HCT116 (cell line): ENCODE measurements at regions not wholly inside any gene's neighbourhood (a gene's known extent, or its start where the extent isn't known, plus 50 kb on each side); places are given as distances from the start of the nearest gene placed in this dataset.
A peak's percentile ranks its signal among the peaks of the same experiment; 100 is the strongest.

ENCODE experiments used
- ATAC-seq: fragments of 200-7000 bp; cut with Tn5 transposase; 2 replicates; pipeline ENCODE4 v1.9.1; 2020; ENCODE audit warnings: mild to moderate bottlenecking, moderate library complexity
- BruUV-seq: library from RNA; stranded (reverse); fragments of 400-500 nt; replicated peaks from 2 replicates; lab custom pipeline; 2021; lab: Mats Ljungman, UMichigan
- CTCF ChIA-PET: fragments of 300-600 bp; sonication (Branson Sonifier 250); formaldehyde crosslinking; loops from one replicate; lab custom pipeline; 2021; ENCODE audit warnings: antibody characterized with exemption; lab: Charles Lee
- POLR2A ChIA-PET: fragments of 300-600, 350-600 bp; sonication (Branson Sonifier 250); formaldehyde crosslinking; loops from one replicate; lab custom pipeline; 2021; ENCODE audit warnings: antibody characterized with exemption; lab: Charles Lee
- RAD21 ChIA-PET, 2 experiments: fragments of 300-600 bp; sonication (Branson Sonifier 250); formaldehyde crosslinking; loops; one replicate each; lab custom pipeline; 2023; ENCODE audit warnings: low total read pairs in 2 of 2; ENCODE audit not compliant: uncharacterized antibody in 2 of 2, unreplicated experiment in 2 of 2, low non-redundant PET in 1 of 2; lab: Charles Lee
- DNase-seq: peaks from one replicate; pipeline ENCODE4 v3.0.0-alpha.2; 2010; ENCODE audit warnings: low read depth, low spot score
- H2AFZ ChIP-seq: fragments of 200-600 bp; shearing (Covaris generic), sonication (generic); 2 replicates; pipeline ENCODE4 v1.6.1; 2017; ENCODE audit warnings: low read depth, mixed run types, mixed read lengths, antibody characterized with exemption, low read length; ENCODE audit not compliant: poor library complexity, severe bottlenecking
- H3K27ac ChIP-seq: 2 replicates; pipeline ENCODE4 v1.5.1; 2012; ENCODE audit warnings: low read depth, low read length
- H3K27me3 ChIP-seq: fragments of 200-600 bp; sonication (generic); 2 replicates; pipeline ENCODE4 v1.6.1; 2016; ENCODE audit warnings: mixed run types, low read length, mixed read lengths; ENCODE audit not compliant: insufficient read depth
- H3K36me3 ChIP-seq, 2 experiments: fragments of 200-500 bp in 1 of 2; fragments of 200-600 bp in 1 of 2; sonication (Bioruptor generic) in 1 of 2; sonication (generic) in 1 of 2; 2 replicates each; pipeline versions ENCODE4 v1.5.1 to v1.6.1; 2014 to 2016; ENCODE audit warnings: low read length in 2 of 2, inconsistent platforms in 1 of 2, mixed read lengths in 1 of 2, mixed run types in 1 of 2; ENCODE audit not compliant: insufficient read depth in 2 of 2, control insufficient read depth in 1 of 2
- H3K4me1 ChIP-seq, 2 experiments: fragments of 200-600 bp in 1 of 2; sonication (generic) in 1 of 2; 2 replicates each; pipeline versions ENCODE4 v1.5.1 to v1.6.1; 2012 to 2017; ENCODE audit warnings: low read length in 2 of 2, inconsistent platforms in 1 of 2, mild to moderate bottlenecking in 1 of 2, mixed read lengths in 1 of 2, mixed run types in 1 of 2, moderate library complexity in 1 of 2; ENCODE audit not compliant: insufficient read depth in 2 of 2, control insufficient read depth in 1 of 2
- H3K4me2 ChIP-seq: fragments of 200-600 bp; sonication (generic); 2 replicates; pipeline ENCODE4 v1.6.1; 2017; ENCODE audit warnings: mixed run types, low read length, mixed read lengths
- H3K4me3 ChIP-seq, 2 experiments: fragments of 200-600 bp in 1 of 2; sonication (generic) in 1 of 2; replicated peaks in 1 of 2; 2 replicates each; pipeline ENCODE4 v1.5.1; 2011 to 2016; ENCODE audit warnings: low read length in 2 of 2, control low read depth in 1 of 2, low read depth in 1 of 2, mild to moderate bottlenecking in 1 of 2, mixed read lengths in 1 of 2, mixed run types in 1 of 2
- H3K79me2 ChIP-seq: fragments of 200-600 bp; sonication (generic); 2 replicates; pipeline ENCODE4 v1.6.1; 2017; ENCODE audit warnings: mild to moderate bottlenecking, mixed run types, low read length, moderate library complexity, mixed read lengths; ENCODE audit not compliant: insufficient read depth
- H3K9ac ChIP-seq: fragments of 200-600 bp; sonication (generic); 2 replicates; pipeline ENCODE4 v1.6.1; 2016; ENCODE audit warnings: low read length, mixed read lengths
- H3K9me2 ChIP-seq: fragments of 200-600 bp; sonication (generic), shearing (Covaris generic); 2 replicates; pipeline ENCODE4 v1.6.1; 2017; ENCODE audit warnings: mixed run types, mild to moderate bottlenecking, moderate library complexity; ENCODE audit not compliant: insufficient read depth
- H3K9me3 ChIP-seq, 2 experiments: fragments of 200-500 bp in 1 of 2; fragments of 200-600 bp in 1 of 2; sonication (Bioruptor generic) in 1 of 2; sonication (generic) in 1 of 2; 2 replicates each; pipeline ENCODE4 v1.6.1; 2014 to 2017; ENCODE audit warnings: low read length in 2 of 2, mixed read lengths in 2 of 2, inconsistent platforms in 1 of 2, low read depth in 1 of 2, mild to moderate bottlenecking in 1 of 2, mixed run types in 1 of 2, moderate library complexity in 1 of 2; ENCODE audit not compliant: control insufficient read depth in 1 of 2, insufficient read depth in 1 of 2
- H4K20me1 ChIP-seq: fragments of 200-600 bp; sonication (generic), shearing (Covaris generic); 2 replicates; pipeline ENCODE4 v1.6.1; 2017; ENCODE audit warnings: mixed run types, mild to moderate bottlenecking, moderate library complexity; ENCODE audit not compliant: insufficient read depth
- CBX3 ChIP-seq: IDR thresholded peaks from 2 replicates; pipeline ENCODE4 v1.6.1; 2012; ENCODE audit warnings: low read depth
- CEBPB ChIP-seq: IDR thresholded peaks from 2 replicates; pipeline ENCODE4 v1.6.1; 2012; ENCODE audit warnings: low read depth
- EZH2 ChIP-seq: fragments of 200-600 bp; sonication (generic); IDR thresholded peaks from 2 replicates; pipeline ENCODE4 v1.6.1; 2017; ENCODE audit warnings: antibody characterized with exemption, mixed run types
- EZH2phosphoT487 ChIP-seq: fragments of 200-600 bp; IDR thresholded peaks from 2 replicates; pipeline ENCODE4 v1.6.1; 2018; ENCODE audit warnings: antibody characterized with exemption, borderline replicate concordance
- FOSL1 ChIP-seq: IDR thresholded peaks from 2 replicates; pipeline ENCODE4 v1.6.1; 2012; ENCODE audit warnings: low read depth
- JUND ChIP-seq: IDR thresholded peaks from 2 replicates; pipeline ENCODE4 v1.6.1; 2012
- POLR2A ChIP-seq: IDR thresholded peaks from 2 replicates; pipeline ENCODE4 v1.7.0; 2011; ENCODE audit warnings: borderline replicate concordance; ENCODE audit not compliant: insufficient read depth, insufficient read length; ENCODE audit errors: extremely low read depth
- POLR2AphosphoS5 ChIP-seq: IDR thresholded peaks from 2 replicates; pipeline ENCODE4 v1.6.1; 2011; ENCODE audit warnings: mild to moderate bottlenecking, low read depth, low read length, moderate library complexity
- RAD21 ChIP-seq: IDR thresholded peaks from 2 replicates; pipeline ENCODE4 v1.6.1; 2012; ENCODE audit warnings: low read depth, mild to moderate bottlenecking
- SIN3A ChIP-seq: IDR thresholded peaks from 2 replicates; pipeline ENCODE4 v1.6.1; 2012; ENCODE audit warnings: low read depth
- SP1 ChIP-seq: IDR thresholded peaks from 2 replicates; pipeline ENCODE4 v1.6.1; 2012; ENCODE audit warnings: low read depth
- TCF7L2 ChIP-seq: IDR thresholded peaks from 2 replicates; pipeline ENCODE4 v1.7.0; 2011; ENCODE audit warnings: borderline replicate concordance, inconsistent platforms; ENCODE audit not compliant: insufficient read depth, insufficient read length; ENCODE audit errors: extremely low read depth
- YY1 ChIP-seq: IDR thresholded peaks from 2 replicates; pipeline ENCODE4 v1.6.1; 2011; ENCODE audit warnings: low read length, low read depth, moderate library complexity, mild to moderate bottlenecking; ENCODE audit not compliant: insufficient replicate concordance; ENCODE audit errors: extremely low read depth
- ZBTB33 ChIP-seq: IDR thresholded peaks from 2 replicates; pipeline ENCODE4 v1.6.1; 2011; ENCODE audit warnings: mild to moderate bottlenecking, low read length, moderate library complexity; ENCODE audit not compliant: insufficient replicate concordance; ENCODE audit errors: extremely low read depth
- ZNF274 ChIP-seq: fragments of 200-500 bp; sonication (Bioruptor generic); IDR thresholded peaks from 2 replicates; pipeline ENCODE4 v1.6.1; 2014; ENCODE audit warnings: mild to moderate bottlenecking, low read depth, low read length, inconsistent platforms
- intact Hi-C: fragments of 100-400 bp; cut with micrococcal nuclease; formaldehyde crosslinking; loops from 2 replicates; pipeline ENCODE4 v1.10.0; 2022
- TF ChIP-seq, protein P1 (sequence below): IDR thresholded peaks from 2 replicates; pipeline ENCODE4 v1.6.1; 2012; ENCODE audit warnings: low read depth

DNA sequence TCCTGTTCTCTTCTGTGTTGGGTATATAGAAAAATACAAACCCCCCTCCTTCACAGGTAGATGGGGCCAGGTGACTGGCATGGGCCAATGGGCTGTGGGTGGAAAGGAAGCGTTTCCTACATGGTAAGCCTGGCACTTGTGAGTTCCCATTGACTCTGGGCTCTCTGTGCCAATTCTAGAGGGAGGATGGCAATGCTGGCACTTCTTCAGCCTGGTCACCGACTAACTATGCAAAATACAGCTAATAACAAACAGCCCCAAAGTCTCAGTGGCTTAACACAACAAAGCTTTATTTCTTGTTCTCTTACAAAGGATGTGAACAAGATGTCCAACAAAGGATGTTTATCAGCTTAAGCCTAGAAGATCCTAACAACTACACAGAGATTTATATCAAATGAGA is 258.1 kb downstream of the SYK start (continued):
- TF ChIP-seq EZH2: no peak
- TF ChIP-seq FOSL1: no peak
- no peak for TF ChIP-seq SIN3A
- TF ChIP-seq ZBTB33: no peak
- TF ChIP-seq RAD21: no peak

DNA sequence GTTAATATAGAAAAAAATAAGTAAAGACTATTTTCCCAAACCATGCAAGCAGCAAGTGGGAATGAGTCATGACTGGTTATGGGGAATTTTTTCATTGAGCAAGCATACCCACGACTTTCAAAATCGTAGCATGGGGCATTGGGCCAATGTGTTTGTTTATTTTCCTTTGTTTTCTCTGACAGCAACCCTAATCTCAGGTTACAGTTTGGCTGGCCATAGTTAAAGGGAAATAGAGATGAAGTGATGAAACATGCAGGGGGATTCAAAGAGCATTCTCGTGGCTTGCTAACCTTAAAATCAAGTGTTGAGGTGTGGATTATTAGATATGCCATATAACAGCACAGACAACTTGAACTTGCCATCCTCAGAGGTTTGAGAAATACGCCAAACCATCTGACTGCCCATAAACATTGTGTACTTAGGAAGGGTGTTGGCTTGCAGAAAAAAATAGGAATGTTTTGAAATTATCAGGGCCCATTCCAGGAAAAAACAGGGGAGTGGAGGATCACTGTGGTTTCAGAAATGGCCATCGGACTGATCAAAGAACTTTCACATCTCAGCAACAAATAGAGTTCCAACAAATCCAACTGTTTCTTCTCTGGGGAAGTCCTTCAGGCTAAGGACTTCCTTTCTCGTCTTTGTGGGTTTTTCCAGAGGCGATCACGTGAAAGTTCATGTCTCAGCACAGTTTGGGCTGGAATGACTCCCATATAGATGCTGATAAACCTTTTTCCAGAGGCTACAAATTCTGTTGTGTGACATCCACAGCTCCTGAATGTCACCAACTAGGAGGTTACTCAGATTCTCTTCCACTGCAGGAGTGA is 259.1 kb downstream of the SYK start:
- Histone ChIP-seq H3K4me2 (peak overlapping the region; percentile 20), H3K4me1 (peaks cover 7 to 24% of the 10 kb centered on the region in 2 experiments; a peak in 2 of 4 replicates), H4K20me1 (no peaks in the 10 kb centered on the region), H2AFZ (no peak overlapping the region), H3K27ac (peak overlapping the region; percentile 32; the same call in 1 of the 2 replicates), H3K9me3 (no peaks in the 10 kb centered on the region), H3K9ac (no peak overlapping the region), H3K27me3 (no peaks in the 10 kb centered on the region), H3K79me2 (no peaks in the 10 kb centered on the region), H3K9me2 (no peaks in the 10 kb centered on the region), H3K36me3 (no peaks in the 10 kb centered on the region), H3K4me3 (no peak overlapping the region)
- peak; percentile 40; the same call in 1 of the 2 replicates for ATAC-seq
- no TSS peak for BruUV-seq
- intact Hi-C loops: no loop called here
- ChIA-PET POLR2A (no interaction called here), CTCF (no interaction called here), RAD21 (no interaction called here)
- DNase-seq: no peak
- TF ChIP-seq POLR2A: no peak
- TF ChIP-seq ZNF274: no peak
- TF ChIP-seq YY1: no peak
- peak; percentile 70 for TF ChIP-seq CEBPB
- TF ChIP-seq EZH2phosphoT487: no peak
- no peak for TF ChIP-seq ZBTB33
- TF ChIP-seq, protein P1, sequence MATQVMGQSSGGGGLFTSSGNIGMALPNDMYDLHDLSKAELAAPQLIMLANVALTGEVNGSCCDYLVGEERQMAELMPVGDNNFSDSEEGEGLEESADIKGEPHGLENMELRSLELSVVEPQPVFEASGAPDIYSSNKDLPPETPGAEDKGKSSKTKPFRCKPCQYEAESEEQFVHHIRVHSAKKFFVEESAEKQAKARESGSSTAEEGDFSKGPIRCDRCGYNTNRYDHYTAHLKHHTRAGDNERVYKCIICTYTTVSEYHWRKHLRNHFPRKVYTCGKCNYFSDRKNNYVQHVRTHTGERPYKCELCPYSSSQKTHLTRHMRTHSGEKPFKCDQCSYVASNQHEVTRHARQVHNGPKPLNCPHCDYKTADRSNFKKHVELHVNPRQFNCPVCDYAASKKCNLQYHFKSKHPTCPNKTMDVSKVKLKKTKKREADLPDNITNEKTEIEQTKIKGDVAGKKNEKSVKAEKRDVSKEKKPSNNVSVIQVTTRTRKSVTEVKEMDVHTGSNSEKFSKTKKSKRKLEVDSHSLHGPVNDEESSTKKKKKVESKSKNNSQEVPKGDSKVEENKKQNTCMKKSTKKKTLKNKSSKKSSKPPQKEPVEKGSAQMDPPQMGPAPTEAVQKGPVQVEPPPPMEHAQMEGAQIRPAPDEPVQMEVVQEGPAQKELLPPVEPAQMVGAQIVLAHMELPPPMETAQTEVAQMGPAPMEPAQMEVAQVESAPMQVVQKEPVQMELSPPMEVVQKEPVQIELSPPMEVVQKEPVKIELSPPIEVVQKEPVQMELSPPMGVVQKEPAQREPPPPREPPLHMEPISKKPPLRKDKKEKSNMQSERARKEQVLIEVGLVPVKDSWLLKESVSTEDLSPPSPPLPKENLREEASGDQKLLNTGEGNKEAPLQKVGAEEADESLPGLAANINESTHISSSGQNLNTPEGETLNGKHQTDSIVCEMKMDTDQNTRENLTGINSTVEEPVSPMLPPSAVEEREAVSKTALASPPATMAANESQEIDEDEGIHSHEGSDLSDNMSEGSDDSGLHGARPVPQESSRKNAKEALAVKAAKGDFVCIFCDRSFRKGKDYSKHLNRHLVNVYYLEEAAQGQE: no peak
- TF ChIP-seq FOSL1: peak; percentile 47; the same call in 1 of the 2 replicates
- peak; percentile 42; the same call in 1 of the 2 replicates for TF ChIP-seq CBX3
- TF ChIP-seq TCF7L2: no peak
- peak; percentile 37 for TF ChIP-seq SP1
- TF ChIP-seq POLR2AphosphoS5: no peak
- TF ChIP-seq JUND: 0 out of 2 replicates have a peak, but pooled peaks have one; percentile 39
- no peak for TF ChIP-seq RAD21
- no peak for TF ChIP-seq SIN3A
- no peak for TF ChIP-seq EZH2
